Heart right ventricle (tissue), 16 donors: ENCODE measurements at regions not wholly inside any gene's neighbourhood (a gene's known extent, or its start where the extent isn't known, plus 50 kb on each side); places are given as distances from the start of the nearest gene placed in this dataset.
A peak's percentile ranks its signal among the peaks of the same experiment; 100 is the strongest.

ENCODE experiments used
- ATAC-seq, 8 donors: fragments of 200-7000 bp; cut with Tn5 transposase; one replicate each; pipeline ENCODE4 v1.9.1; 2020; ENCODE audit warnings: mild to moderate bottlenecking in 8 of 8, moderate library complexity in 8 of 8, moderate number of reproducible peaks in 1 of 8
- DNase-seq, 2 donors: peaks; one replicate each; pipeline ENCODE4 v3.0.0-alpha.2; 2020
- H3K27ac ChIP-seq, 10 donors: fragments of 200-600 bp; sonication (generic) in 2 of 10; one replicate each; pipeline versions ENCODE4 v1.5.0 to v1.8.0; 2020 to 2022; ENCODE audit warnings: mild to moderate bottlenecking in 3 of 10
- H3K27me3 ChIP-seq, 7 donors: fragments of 200-600 bp; one replicate each; pipeline ENCODE4 v1.8.0; 2021 to 2022; ENCODE audit warnings: mild to moderate bottlenecking in 2 of 7
- H3K36me3 ChIP-seq, 9 donors: fragments of 200-600 bp; sonication (generic) in 1 of 9; one replicate each; pipeline versions ENCODE4 v1.5.0 to v1.8.0; 2020 to 2022; ENCODE audit warnings: mild to moderate bottlenecking in 2 of 9
- H3K4me1 ChIP-seq, 9 donors: fragments of 200-600 bp; sonication (generic) in 1 of 9; one replicate each; pipeline versions ENCODE4 v1.5.0 to v1.8.0; 2020 to 2022; ENCODE audit warnings: mild to moderate bottlenecking in 4 of 9
- H3K4me3 ChIP-seq, 10 donors: fragments of 200-600 bp; sonication (generic) in 2 of 10; one replicate each; pipeline versions ENCODE4 v1.5.0 to v1.8.0; 2020 to 2022; ENCODE audit warnings: mild to moderate bottlenecking in 7 of 10, moderate library complexity in 2 of 10
- H3K9me3 ChIP-seq, 11 donors: fragments of 200-600 bp in 10 of 11; sonication (generic) in 2 of 11; one replicate each; pipeline versions ENCODE4 v1.5.0 to v1.8.0; 2013 to 2022; ENCODE audit warnings: mild to moderate bottlenecking in 2 of 11, control low read depth in 1 of 11, moderate library complexity in 1 of 11
- CTCF ChIP-seq, 9 donors: fragments of 200-600 bp; sonication (generic) in 2 of 9; IDR thresholded peaks; one replicate each; pipeline versions ENCODE4 v1.5.0 to v1.8.0; 2021 to 2022; ENCODE audit warnings: antibody characterized with exemption in 9 of 9, mild to moderate bottlenecking in 5 of 9, moderate library complexity in 1 of 9
- WGBS, 2 donors: extraction: QIAGEN DNeasy Blood & Tissue Kit; methylation state at CpG; one replicate each; pipeline ENCODE4 v1.1.7; 2013; ENCODE audit warnings: inconsistent platforms in 1 of 2; 5-methylcytosine and 5-hydroxymethylcytosine counted together
- intact Hi-C, 10 donors: fragments of 100-400 bp; cut with DNase I; formaldehyde crosslinking; loops; one replicate each; pipeline versions ENCODE4 v1.11.1 to v1.14.2; 2022
- donor health status: Arrhythmogenic right ventricular cardiomyopathy.
- donor health status: ischemic (EF 13 %, LVEDD 7.1; RV severe dilation, severe dysfunction).
- donor health status: healthy with polysubstance abuse.
- donor health status: DM: no; HTN: yes; CAD: no.
- donor health status: DM: no; HTN: no; CAD: no.
- donor health status: ischemic (EF 25% LVEDD 6.9; RV normal size, moderate dysfunction).
- donor health status: ischemic (EF 25% LVEDD 5.7; RV mildly dilated, moderate dysfunction).
- donor health status: healthy.
- donor health status: DM: yes; HTN: yes; CAD: no.
- donor health status: Ischemic cardiomyopathy.
- donor health status: ischemic (EF 35%, LVEDD 5.7; RV mildly dilated, moderate dysfunction).
- donor health status: nonischemic (EF 11% LVEDD 7.7; RV severe dilation, severe dysfunction).
- donor health status: DM: yes; HTN: yes; CAD: no.
- donor health status: PGD.
- donor health status: ischemic (EF 29% LVEDD 5.4; RV normal size, mild dysfunction).
- donor health status: nonischemic (EF 23%, LVEDD 6.1; RV moderate dilation, normal function).

GRCh38 chr2:74081030-74081762, 66.5 kb downstream of the BOLA3 start:
- TF ChIP-seq CTCF (IDR thresholded peaks at IDR 0.05) = no peak
- no peak overlapping the region for H3K4me3 ChIP-seq
- H3K4me1 ChIP-seq = peaks cover 0 to 42% (median 19%) of the 10 kb centered on the region in 9 donors
- 83 to 87% methylated on average over 12 of the region's 12 CpGs for WGBS, 2 donors
- H3K9me3 ChIP-seq = no peaks in the 10 kb centered on the region
- intact Hi-C loops = no loop called here
- ATAC-seq (peak in 2 of 8 donors; percentile 8 to 16), DNase-seq (no peak)
- no peaks in the 10 kb centered on the region for H3K27me3 ChIP-seq
- H3K27ac ChIP-seq = no peak overlapping the region
- peaks cover 0 to 57% (median 4%) of the 10 kb centered on the region in 9 donors for H3K36me3 ChIP-seq

- Histone ChIP-seq H3K27ac (no peak overlapping the region), H3K4me3 (no peak overlapping the region), H3K4me1 (peaks cover 0 to 37% (median 15%) of the 10 kb centered on the region in 9 donors), H3K9me3 (no peaks in the 10 kb centered on the region), H3K36me3 (peaks cover 0 to 55% (median 4%) of the 10 kb centered on the region in 9 donors), H3K27me3 (no peaks in the 10 kb centered on the region)
- intact Hi-C loops = no loop called here
- ATAC-seq = no peak
- DNase-seq = no peak
- no peak for TF ChIP-seq CTCF (IDR thresholded peaks at IDR 0.05)
- 94 to 98% methylated on average over 2 of the region's 2 CpGs for whole genome bisulfite sequencing, 2 donors
These were observed 66.0 kb downstream of the BOLA3 start for GRCh38 chr2:74081763-74082110.

GRCh38 chr2:74083750-74084149, 64.0 kb downstream of the BOLA3 start:
- WGBS, 2 donors = 79 to 80% methylated on average over 11 of the region's 11 CpGs
- intact Hi-C loops = no loop called here

More at GRCh38 chr2:74083750-74084149, 64.0 kb downstream of the BOLA3 start:
- Histone ChIP-seq H3K27ac (no peak overlapping the region), H3K27me3 (no peaks in the 10 kb centered on the region), H3K36me3 (peaks cover 0 to 72% (median 13%) of the 10 kb centered on the region in 9 donors), H3K9me3 (no peaks in the 10 kb centered on the region), H3K4me1 (peaks cover 0 to 18% (median 0%) of the 10 kb centered on the region in 9 donors), H3K4me3 (no peak overlapping the region)
- TF ChIP-seq CTCF (IDR thresholded peaks at IDR 0.05) = no peak
- DNase-seq (no peak), ATAC-seq (no peak)
